ENCODE measurements at regions not wholly inside any gene's neighbourhood (a gene's known extent, or its start where the extent isn't known, plus 50 kb on each side); places are given as distances from the start of the nearest gene placed in this dataset.
A peak's percentile ranks its signal among the peaks of the same experiment; 100 is the strongest.
"Not testable (repeated sequence)": the region's sequence is repeated elsewhere in the genome, so short reads cannot be mapped to it uniquely, and the experiment has no call there.

DNA sequence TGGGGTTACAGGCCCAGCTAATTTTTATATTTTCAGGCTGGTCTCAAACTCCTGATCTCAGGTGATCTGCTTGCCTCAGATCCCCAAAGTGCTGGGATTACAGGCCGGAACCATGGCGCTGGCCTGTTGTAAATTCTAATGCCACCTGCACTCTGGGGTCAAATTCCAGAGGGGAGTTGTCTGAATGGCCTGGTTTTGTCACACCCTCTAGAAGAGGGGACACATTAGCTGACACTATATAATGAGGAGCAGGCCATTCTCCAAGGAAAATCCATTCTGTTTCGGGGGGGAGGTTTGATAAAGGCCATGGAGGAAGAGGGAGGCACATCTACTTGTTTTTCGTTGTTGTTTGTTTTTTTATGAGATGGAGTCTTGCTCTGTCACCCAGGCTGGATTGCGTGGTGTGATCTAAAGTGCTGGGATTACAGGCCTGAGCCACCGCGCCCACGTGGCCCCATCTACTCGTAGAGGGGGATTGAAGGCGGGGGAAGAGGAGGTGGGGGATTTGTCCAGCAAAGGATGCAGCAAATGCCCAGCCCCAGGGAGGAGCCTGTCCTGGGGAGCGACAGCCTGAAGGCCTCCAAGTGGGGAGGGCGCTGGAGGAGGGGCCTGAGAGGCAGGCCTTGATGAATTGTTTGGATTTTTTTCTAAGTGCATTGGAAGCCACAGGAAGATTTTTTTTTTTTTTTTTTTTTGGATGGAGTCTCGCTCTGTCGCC, 78.4 kb upstream of the SLC45A1 start:
- H3K9me3 Mint-ChIP-seq = no peaks in the 10 kb centered on the region
- H3K4me1 Mint-ChIP-seq = no peaks in the 10 kb centered on the region
- H3K36me3 Mint-ChIP-seq = no peaks in the 10 kb centered on the region
- peaks cover 56% of the 10 kb centered on the region for H3K27me3 Mint-ChIP-seq
- H3K27ac Mint-ChIP-seq = no peak overlapping the region
- ATAC-seq = no peak
- H3K4me3 Mint-ChIP-seq = no peak overlapping the region

- no peak overlapping the region for H3K27ac Mint-ChIP-seq
- no peak for ATAC-seq
- H3K36me3 Mint-ChIP-seq = no peaks in the 10 kb centered on the region
- no peaks in the 10 kb centered on the region for H3K9me3 Mint-ChIP-seq
- H3K4me1 Mint-ChIP-seq = no peaks in the 10 kb centered on the region
- H3K4me3 Mint-ChIP-seq = no peak overlapping the region
- H3K27me3 Mint-ChIP-seq = peaks cover 60% of the 10 kb centered on the region
These were observed 78.9 kb upstream of the SLC45A1 start for GRCh38 chr1:8239039-8239305.

GRCh38 chr1:8238141-8239038, 79.5 kb upstream of the SLC45A1 start:
- Mint-ChIP-seq H3K27ac (no peak overlapping the region), H3K4me3 (no peak overlapping the region), H3K9me3 (no peaks in the 10 kb centered on the region), H3K4me1 (no peaks in the 10 kb centered on the region), H3K27me3 (peaks cover 60% of the 10 kb centered on the region), H3K36me3 (no peaks in the 10 kb centered on the region)
- ATAC-seq = no peak

DNA sequence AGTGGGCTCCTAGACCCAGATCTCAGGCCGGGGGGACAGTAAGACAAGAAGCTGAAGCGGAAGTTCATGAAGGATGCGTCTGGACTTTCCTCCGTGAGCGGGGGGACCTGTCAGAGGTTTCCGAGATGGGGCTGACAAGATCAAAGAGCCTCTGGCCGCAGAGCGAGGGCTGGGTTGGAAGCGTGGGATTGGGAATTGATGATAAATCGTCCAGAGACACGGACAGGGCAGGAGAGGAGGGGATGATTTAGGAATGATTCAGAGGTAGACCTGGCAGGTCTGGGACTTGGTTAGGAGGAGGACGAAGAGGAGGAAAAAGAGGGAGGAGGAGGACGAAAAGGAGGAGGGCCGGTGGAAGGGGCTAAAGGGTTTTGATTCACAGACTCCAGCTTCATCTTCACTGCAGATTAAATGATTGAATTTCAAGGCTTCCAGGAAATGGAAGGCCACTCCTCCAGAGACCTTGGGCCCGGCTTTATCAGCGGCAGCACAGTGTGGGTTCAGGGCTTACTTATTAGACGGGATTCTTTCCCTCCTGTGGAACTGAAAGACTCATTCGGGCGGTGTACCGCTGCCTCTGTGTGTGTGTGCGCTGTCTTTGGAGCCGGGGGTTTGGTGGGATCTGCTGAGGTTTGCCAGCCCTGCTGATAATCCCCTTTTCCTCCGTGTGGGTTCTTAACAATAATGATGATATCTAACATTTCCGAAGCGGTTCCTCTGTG, 85.7 kb upstream of the SLC45A1 start:
- Mint-ChIP-seq H3K4me1 (no peaks in the 10 kb centered on the region), H3K27ac (no peak overlapping the region), H3K36me3 (no peaks in the 10 kb centered on the region), H3K27me3 (peaks cover 45% of the 10 kb centered on the region), H3K4me3 (no peak overlapping the region), H3K9me3 (peaks cover 10% of the 10 kb centered on the region)
- no peak for ATAC-seq

DNA sequence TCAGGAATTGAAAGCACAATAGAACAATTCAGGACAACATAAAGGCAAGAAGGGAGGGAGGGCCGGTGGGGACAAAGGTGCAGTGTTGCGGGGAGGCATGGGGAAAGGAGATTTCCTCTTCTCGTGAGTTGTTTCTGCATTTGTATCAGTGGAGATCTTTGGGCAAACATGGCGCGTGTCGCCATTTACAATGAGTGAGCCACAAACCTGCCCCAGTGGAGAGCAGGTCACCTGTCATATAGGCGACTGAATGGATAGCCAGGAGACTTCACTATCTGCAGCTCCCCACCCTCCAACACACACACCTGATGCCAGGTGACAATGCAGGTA, 87.7 kb upstream of the SLC45A1 start:
- H3K27ac Mint-ChIP-seq = no peak overlapping the region
- no peaks in the 10 kb centered on the region for H3K4me1 Mint-ChIP-seq
- H3K36me3 Mint-ChIP-seq = peaks cover 5% of the 10 kb centered on the region
- H3K4me3 Mint-ChIP-seq = no peak overlapping the region
- H3K9me3 Mint-ChIP-seq = peaks cover 12% of the 10 kb centered on the region
- peaks cover 39% of the 10 kb centered on the region for H3K27me3 Mint-ChIP-seq
- ATAC-seq = no peak

DNA sequence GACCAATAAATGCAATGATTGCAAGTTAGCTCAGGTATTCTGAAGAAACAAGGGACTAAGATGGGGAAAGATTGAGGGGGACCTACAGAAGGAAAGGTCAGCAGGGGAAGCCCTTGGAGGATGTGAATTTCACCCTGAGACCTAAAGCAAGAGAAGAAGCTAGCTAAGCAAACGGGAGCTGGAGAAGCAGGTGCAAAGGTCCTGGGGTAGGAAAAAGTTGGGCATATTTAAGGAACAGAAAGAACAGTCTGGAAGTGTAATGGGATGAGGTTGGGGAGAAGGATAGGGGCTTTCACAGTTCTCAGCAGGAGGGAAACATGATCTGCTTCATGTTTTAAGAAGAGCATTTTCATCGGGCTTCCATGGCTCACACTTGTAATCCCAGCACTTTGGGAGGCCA, 89.7 kb upstream of the SLC45A1 start:
- Mint-ChIP-seq H3K9me3 (peaks cover 12% of the 10 kb centered on the region), H3K4me1 (peaks cover 8% of the 10 kb centered on the region), H3K4me3 (no peak overlapping the region), H3K27ac (no peak overlapping the region), H3K27me3 (peaks cover 36% of the 10 kb centered on the region), H3K36me3 (peaks cover 5% of the 10 kb centered on the region)
- no peak for ATAC-seq

- not testable (repeated sequence) for ATAC-seq, H3K36me3 Mint-ChIP-seq, H3K27ac Mint-ChIP-seq, H3K4me3 Mint-ChIP-seq, H3K4me1 Mint-ChIP-seq
- Mint-ChIP-seq H3K9me3 (peaks cover 12% of the 10 kb centered on the region), H3K27me3 (peaks cover 36% of the 10 kb centered on the region)
These were observed 90.2 kb upstream of the SLC45A1 start for GRCh38 chr1:8227674-8228073.

DNA sequence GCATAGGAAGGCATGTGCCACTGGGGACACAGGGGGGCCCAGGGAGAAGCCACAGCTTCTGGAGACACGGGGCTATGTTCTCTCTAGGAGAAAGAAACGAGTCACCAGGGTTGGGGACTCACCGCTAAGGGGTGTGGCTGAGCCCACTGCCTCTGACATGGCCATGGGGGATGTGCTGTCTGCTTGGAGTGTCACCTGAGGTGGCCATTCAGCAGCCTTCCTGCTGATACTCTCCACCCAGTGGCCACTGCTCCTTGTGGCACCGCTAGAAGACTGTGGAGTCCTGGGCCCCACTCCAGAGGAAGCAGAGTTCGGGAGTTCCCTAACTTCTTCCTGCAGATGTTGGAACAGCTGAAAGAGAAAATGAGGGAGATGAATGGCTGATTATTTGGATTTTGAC, 91.2 kb upstream of the SLC45A1 start:
- peak; percentile 21 for ATAC-seq
- Mint-ChIP-seq H3K27ac (no peak overlapping the region), H3K27me3 (peaks cover 37% of the 10 kb centered on the region), H3K9me3 (peaks cover 12% of the 10 kb centered on the region), H3K4me1 (peaks cover 8% of the 10 kb centered on the region), H3K36me3 (peaks cover 5% of the 10 kb centered on the region), H3K4me3 (no peak overlapping the region)

GRCh38 chr1:8226024-8226423, 91.9 kb upstream of the SLC45A1 start:
- ATAC-seq, H3K27ac Mint-ChIP-seq, H3K4me3 Mint-ChIP-seq, H3K4me1 Mint-ChIP-seq, H3K36me3 Mint-ChIP-seq: not testable (repeated sequence)
- Mint-ChIP-seq H3K9me3 (peaks cover 12% of the 10 kb centered on the region), H3K27me3 (peaks cover 44% of the 10 kb centered on the region)

DNA sequence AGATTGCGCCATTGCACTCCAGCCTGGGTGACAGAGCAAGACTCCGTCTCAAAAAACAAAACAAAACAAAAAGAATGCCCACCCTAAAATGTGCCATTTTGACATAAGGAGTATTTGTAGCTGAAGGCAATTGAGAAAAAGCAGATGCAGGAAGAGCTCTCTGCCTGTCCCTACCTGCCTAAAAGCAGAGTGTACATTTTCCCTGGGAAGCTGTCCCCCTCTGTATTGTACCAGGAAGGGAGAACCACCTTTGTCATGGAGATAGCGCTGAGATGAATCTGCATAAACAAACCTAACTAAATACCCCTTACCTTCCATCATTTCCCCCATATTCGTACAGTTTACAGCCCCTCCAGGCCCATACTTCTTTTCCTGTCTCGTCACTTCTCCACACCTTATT, 94.4 kb upstream of the SLC45A1 start:
- ATAC-seq = no peak
- Mint-ChIP-seq H3K4me3 (no peak overlapping the region), H3K27me3 (peaks cover 63% of the 10 kb centered on the region), H3K27ac (no peak overlapping the region), H3K4me1 (peaks cover 8% of the 10 kb centered on the region), H3K36me3 (peaks cover 5% of the 10 kb centered on the region), H3K9me3 (peaks cover 12% of the 10 kb centered on the region)

DNA sequence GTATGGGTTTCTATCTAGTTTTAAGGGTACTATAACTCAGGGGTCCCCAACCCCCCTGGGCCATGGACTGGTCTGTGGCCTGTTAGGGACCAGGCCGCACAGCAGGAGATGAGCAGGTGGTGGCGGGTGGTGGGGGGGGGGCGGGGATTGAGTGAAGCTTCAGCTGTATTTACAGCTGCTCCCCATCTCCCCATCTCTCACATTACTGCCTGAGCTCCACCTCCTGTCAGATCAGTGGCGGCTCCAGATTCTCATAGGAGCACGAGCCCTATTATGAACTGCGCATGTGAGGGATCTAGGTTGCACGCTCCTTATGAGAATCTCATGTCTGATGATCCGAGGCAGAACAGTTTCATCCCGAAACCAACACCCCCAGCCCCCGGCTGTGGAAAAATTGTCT, 95.1 kb upstream of the SLC45A1 start:
- H3K36me3 Mint-ChIP-seq = peaks cover 5% of the 10 kb centered on the region
- H3K4me1 Mint-ChIP-seq = peaks cover 8% of the 10 kb centered on the region
- no peak overlapping the region for H3K4me3 Mint-ChIP-seq
- H3K27ac Mint-ChIP-seq = no peak overlapping the region
- H3K27me3 Mint-ChIP-seq = peaks cover 60% of the 10 kb centered on the region
- no peak for ATAC-seq
- H3K9me3 Mint-ChIP-seq = peaks cover 6% of the 10 kb centered on the region

GRCh38 chr1:8219530-8219929, 98.4 kb upstream of the SLC45A1 start:
- no peak for ATAC-seq
- H3K27ac Mint-ChIP-seq = no peak overlapping the region
- no peaks in the 10 kb centered on the region for H3K9me3 Mint-ChIP-seq
- no peak overlapping the region for H3K4me3 Mint-ChIP-seq
- H3K36me3 Mint-ChIP-seq = no peaks in the 10 kb centered on the region
- peaks cover 70% of the 10 kb centered on the region for H3K27me3 Mint-ChIP-seq
- peaks cover 1% of the 10 kb centered on the region for H3K4me1 Mint-ChIP-seq

- H3K4me3 Mint-ChIP-seq = no peak overlapping the region
- no peaks in the 10 kb centered on the region for H3K36me3 Mint-ChIP-seq
- no peak overlapping the region for H3K27ac Mint-ChIP-seq
- no peaks in the 10 kb centered on the region for H3K9me3 Mint-ChIP-seq
- H3K27me3 Mint-ChIP-seq = peaks cover 74% of the 10 kb centered on the region
- ATAC-seq = no peak
- H3K4me1 Mint-ChIP-seq = no peaks in the 10 kb centered on the region
These were observed 99.4 kb upstream of the SLC45A1 start for GRCh38 chr1:8218351-8219092.

- H3K9me3 Mint-ChIP-seq = no peaks in the 10 kb centered on the region
- no peaks in the 10 kb centered on the region for H3K4me1 Mint-ChIP-seq
- peaks cover 81% of the 10 kb centered on the region for H3K27me3 Mint-ChIP-seq
- ATAC-seq = no peak
- H3K27ac Mint-ChIP-seq = no peak overlapping the region
- H3K4me3 Mint-ChIP-seq = peak overlapping the region; percentile 6
- no peaks in the 10 kb centered on the region for H3K36me3 Mint-ChIP-seq
These were observed 100.1 kb upstream of the SLC45A1 start for GRCh38 chr1:8217809-8218208.

DNA sequence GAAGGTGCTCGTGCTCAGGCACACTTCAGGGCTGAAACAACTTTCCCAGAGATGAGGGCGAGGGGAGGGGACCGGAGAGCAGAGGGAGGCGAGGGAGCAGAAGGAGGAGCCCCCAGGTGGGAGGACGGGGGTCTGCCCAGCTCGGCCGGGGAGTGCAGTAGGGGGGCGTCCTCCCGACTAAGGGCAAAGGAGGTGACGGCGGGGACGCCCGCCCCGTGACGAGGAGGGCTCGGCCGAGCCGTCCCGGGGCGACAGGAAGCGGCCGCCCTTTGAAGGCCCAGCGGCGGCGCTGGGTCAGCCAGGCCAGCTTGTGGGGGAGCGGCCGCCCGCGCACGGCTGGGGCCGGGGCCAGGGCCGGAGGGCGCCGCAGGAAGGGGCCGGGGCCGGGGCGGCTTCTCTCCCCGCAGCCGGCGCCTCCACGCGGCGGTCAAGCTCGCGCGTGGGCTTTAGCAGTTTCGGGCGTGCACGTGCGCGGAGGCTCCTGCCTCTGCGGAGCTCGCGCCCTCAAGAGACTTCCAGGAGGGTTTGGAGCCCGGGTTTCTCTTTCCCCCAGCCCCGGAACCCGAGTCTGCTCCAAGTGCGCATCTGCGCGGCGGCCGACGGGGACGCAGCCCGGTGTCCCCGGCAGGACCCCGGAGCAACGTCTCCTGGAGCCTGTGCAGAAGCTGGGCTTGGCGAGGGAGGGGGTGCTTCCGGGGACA, 100.8 kb upstream of the SLC45A1 start:
- H3K9me3 Mint-ChIP-seq = no peaks in the 10 kb centered on the region
- H3K27ac Mint-ChIP-seq = no peak overlapping the region
- ATAC-seq = no peak
- no peaks in the 10 kb centered on the region for H3K4me1 Mint-ChIP-seq
- H3K36me3 Mint-ChIP-seq = no peaks in the 10 kb centered on the region
- H3K27me3 Mint-ChIP-seq = peaks cover 88% of the 10 kb centered on the region
- peak overlapping the region; percentile 62 for H3K4me3 Mint-ChIP-seq

Measured in stimulated activated memory B cell treated with anti-CD40 and anti-IgM and Interleukin-4, amounts not matched to agents 10 μg/mL and 1 μg/mL and 100 μg/mL, for 72 hours (primary cell).